Kidney epithelial cell (primary cell): ENCODE measurements at regions not wholly inside any gene's neighbourhood (a gene's known extent, or its start where the extent isn't known, plus 50 kb on each side); places are given as distances from the start of the nearest gene placed in this dataset.

Experiments
- DNase-seq: peaks from one replicate; pipeline ENCODE4 v3.0.0-alpha.2; 2010; ENCODE audit warnings: low read depth
- H3K27me3 ChIP-seq: 2 replicates; pipeline ENCODE4 v1.6.0; 2011; ENCODE audit warnings: low read length; ENCODE audit not compliant: control insufficient read depth, insufficient read depth
- H3K36me3 ChIP-seq: 2 replicates; pipeline ENCODE4 v1.5.1; 2011; ENCODE audit warnings: low read length; ENCODE audit not compliant: control insufficient read depth, insufficient read depth
- H3K4me3 ChIP-seq: 2 replicates; pipeline ENCODE4 v1.5.1; 2011; ENCODE audit warnings: low read depth, mild to moderate bottlenecking, control low read depth, low read length
- TF ChIP-seq, protein P1 (sequence below): IDR thresholded peaks from 2 replicates; pipeline ENCODE4 v1.5.1; 2011; ENCODE audit warnings: mild to moderate bottlenecking, moderate library complexity, low read length, control low read depth, inconsistent platforms; ENCODE audit not compliant: insufficient read depth, poor library complexity, severe bottlenecking

DNA sequence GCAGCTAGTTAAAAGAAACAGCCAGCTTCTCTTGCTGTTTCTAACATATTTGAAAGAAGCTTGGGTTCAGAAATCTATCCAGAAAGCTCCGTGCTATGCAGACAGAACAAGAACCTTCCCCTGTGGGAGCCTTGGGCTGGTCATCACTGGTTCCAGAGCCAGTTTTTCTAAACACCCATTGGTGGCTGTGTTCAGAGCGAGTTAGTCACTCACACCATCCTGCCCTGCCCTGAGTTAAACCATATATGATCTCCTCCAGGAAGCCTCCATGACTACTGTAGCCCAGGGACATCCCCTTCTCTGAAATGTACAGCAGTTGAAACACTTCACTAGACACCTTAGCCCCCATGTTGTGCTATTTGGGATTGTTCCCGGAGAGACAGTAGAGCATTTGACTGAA lies 200.8 kb upstream of the SGCG start:
- TF ChIP-seq, protein P1, sequence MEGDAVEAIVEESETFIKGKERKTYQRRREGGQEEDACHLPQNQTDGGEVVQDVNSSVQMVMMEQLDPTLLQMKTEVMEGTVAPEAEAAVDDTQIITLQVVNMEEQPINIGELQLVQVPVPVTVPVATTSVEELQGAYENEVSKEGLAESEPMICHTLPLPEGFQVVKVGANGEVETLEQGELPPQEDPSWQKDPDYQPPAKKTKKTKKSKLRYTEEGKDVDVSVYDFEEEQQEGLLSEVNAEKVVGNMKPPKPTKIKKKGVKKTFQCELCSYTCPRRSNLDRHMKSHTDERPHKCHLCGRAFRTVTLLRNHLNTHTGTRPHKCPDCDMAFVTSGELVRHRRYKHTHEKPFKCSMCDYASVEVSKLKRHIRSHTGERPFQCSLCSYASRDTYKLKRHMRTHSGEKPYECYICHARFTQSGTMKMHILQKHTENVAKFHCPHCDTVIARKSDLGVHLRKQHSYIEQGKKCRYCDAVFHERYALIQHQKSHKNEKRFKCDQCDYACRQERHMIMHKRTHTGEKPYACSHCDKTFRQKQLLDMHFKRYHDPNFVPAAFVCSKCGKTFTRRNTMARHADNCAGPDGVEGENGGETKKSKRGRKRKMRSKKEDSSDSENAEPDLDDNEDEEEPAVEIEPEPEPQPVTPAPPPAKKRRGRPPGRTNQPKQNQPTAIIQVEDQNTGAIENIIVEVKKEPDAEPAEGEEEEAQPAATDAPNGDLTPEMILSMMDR, result no peak
- no peaks in the 10 kb centered on the region for H3K36me3 ChIP-seq
- no peak for DNase-seq
- no peak overlapping the region for H3K4me3 ChIP-seq
- H3K27me3 ChIP-seq, result no peaks in the 10 kb centered on the region

DNA sequence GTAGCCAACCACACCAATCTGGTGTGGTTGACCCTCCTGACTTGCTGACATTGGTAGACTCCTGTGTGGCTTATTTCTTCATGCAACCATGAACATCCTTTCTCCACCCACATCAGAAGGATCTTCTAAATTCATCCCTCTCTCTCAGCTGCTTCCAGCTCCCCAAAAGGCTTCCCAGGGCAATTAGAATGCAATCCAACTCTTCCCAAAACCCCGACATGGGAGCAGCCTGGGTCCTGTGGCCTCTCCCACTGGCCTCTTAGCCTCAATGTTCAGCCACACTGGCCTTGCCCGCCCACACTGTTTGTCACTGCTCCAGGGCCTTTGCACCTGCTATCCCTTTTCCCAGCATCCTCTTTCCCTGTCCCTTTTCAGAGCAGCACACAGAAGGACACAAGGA lies 199.8 kb upstream of the SGCG start:
- TF ChIP-seq, protein P1, result no peak
- DNase-seq, result no peak
- Histone ChIP-seq H3K4me3 (no peak overlapping the region), H3K27me3 (no peaks in the 10 kb centered on the region), H3K36me3 (no peaks in the 10 kb centered on the region)

DNA sequence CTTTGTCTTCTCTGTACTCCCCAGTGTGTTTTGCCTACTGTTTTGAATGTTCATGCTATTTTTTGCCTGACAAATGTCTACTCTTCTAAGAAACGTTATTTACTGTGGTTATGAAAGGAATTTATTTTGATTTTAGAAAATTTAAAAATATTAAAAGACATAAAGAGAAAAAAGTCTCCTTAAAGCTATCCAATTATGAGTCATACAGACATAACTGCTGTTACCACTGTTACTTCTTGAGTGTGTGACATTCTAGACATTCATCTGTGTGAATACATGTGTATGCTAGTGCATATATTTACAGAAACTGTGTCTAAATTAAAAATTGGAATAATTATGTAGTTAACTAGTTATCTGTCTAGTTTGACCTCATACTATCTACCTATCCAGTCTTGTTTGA lies 187.6 kb upstream of the SGCG start:
- Histone ChIP-seq H3K4me3 (no peak overlapping the region), H3K36me3 (no peaks in the 10 kb centered on the region), H3K27me3 (no peaks in the 10 kb centered on the region)
- TF ChIP-seq, protein P1, result no peak
- no peak for DNase-seq

DNA sequence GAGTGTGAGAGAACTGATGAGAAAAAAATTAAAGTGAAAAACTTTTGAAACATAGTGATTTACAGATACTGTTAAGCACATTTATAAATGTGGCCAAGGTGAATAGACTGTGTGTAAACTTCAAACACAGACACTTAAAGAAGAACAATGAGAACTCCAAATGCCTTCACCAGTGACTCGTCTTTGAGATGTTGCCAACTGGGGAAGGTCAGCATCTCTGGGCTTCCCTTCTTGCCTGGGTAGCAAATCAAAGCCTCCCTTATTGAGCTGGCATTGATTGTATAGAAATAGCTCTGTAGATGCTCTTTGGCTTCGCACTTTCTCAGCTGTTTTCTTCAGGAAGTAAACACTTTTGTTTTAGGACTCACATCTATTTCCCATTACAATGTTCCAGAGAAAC lies 177.3 kb upstream of the SGCG start:
- no peaks in the 10 kb centered on the region for H3K36me3 ChIP-seq
- DNase-seq, result no peak
- H3K4me3 ChIP-seq, result no peak overlapping the region
- H3K27me3 ChIP-seq, result no peaks in the 10 kb centered on the region
- TF ChIP-seq, protein P1, result no peak

DNA sequence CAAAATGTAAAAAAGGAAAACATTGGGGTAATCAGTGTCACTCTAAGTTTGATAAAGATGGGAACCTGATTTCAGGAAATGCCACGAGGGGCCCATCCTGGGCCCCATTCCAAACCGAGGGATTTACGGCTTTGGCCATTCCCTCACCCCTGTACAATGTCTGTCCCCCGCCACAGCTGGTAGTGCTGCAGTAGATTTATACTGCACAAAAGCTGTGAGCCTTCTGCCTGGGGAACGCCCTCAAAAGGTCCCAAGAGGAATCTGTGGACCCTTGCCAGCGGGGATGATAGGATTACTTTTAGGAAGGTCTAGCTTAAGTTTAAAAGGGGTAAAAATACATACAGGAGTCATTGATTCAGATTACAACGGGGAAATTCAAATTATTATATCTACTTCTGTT lies 173.4 kb upstream of the SGCG start:
- Histone ChIP-seq H3K27me3 (no peaks in the 10 kb centered on the region), H3K36me3 (no peaks in the 10 kb centered on the region), H3K4me3 (no peak overlapping the region)
- TF ChIP-seq, protein P1, result no peak
- no peak for DNase-seq

DNA sequence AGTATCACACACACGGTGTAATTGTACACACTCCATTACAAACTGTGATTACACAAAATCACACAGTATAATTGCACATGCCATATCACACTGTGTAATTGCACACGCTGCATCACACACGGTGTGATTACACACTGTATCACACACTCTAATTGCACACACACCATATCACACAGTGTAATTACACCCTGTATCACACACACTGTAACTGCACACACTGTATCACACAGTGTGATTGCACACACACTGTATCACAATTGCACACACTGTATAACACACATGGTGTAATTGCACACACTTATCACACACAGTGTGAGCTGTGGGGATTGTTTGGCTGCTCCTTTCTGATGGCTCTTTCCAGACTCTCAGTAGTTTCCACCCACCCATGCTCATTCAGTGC lies 162.6 kb upstream of the SGCG start:
- TF ChIP-seq, protein P1, result no peak
- Histone ChIP-seq H3K27me3 (no peaks in the 10 kb centered on the region), H3K4me3 (no peak overlapping the region), H3K36me3 (no peaks in the 10 kb centered on the region)
- no peak for DNase-seq
